Liver (tissue), 8 donors: ENCODE measurements at regions not wholly inside any gene's neighbourhood (a gene's known extent, or its start where the extent isn't known, plus 50 kb on each side); places are given as distances from the start of the nearest gene placed in this dataset.

Experiments used
- DNase-seq: peaks from one replicate; pipeline ENCODE4 v3.0.0-alpha.2; 2017; ENCODE audit warnings: low spot score
- H3K27ac ChIP-seq, 2 donors: one replicate each; pipeline ENCODE4 v1.7.0; 2013; ENCODE audit warnings: inconsistent platforms in 2 of 2, low read length in 2 of 2, control low read depth in 1 of 2, low read depth in 1 of 2, mild to moderate bottlenecking in 1 of 2
- H3K27me3 ChIP-seq, 4 donors: one replicate each; pipeline versions ENCODE4 v1.6.1 to v1.7.0; 2013; ENCODE audit warnings: low read length in 3 of 4, inconsistent platforms in 1 of 4, mild to moderate bottlenecking in 1 of 4, moderate library complexity in 1 of 4; ENCODE audit not compliant: control insufficient read depth in 4 of 4, insufficient read depth in 4 of 4
- H3K36me3 ChIP-seq, 4 donors: one replicate each; pipeline versions ENCODE4 v1.6.1 to v1.7.0; 2013; ENCODE audit warnings: low read length in 3 of 4, mild to moderate bottlenecking in 3 of 4, low read depth in 1 of 4, moderate library complexity in 1 of 4; ENCODE audit not compliant: control insufficient read depth in 4 of 4, insufficient read depth in 3 of 4
- H3K4me1 ChIP-seq, 4 donors: one replicate each; pipeline versions ENCODE4 v1.6.1 to v1.7.0; 2013; ENCODE audit warnings: low read length in 3 of 4, mild to moderate bottlenecking in 3 of 4, moderate library complexity in 1 of 4; ENCODE audit not compliant: control insufficient read depth in 4 of 4, insufficient read depth in 4 of 4
- H3K4me3 ChIP-seq, 3 donors: one replicate each; pipeline versions ENCODE4 v1.6.1 to v1.7.0; 2013; ENCODE audit warnings: low read length in 3 of 3, control low read depth in 1 of 3, low read depth in 1 of 3, mild to moderate bottlenecking in 1 of 3
- H3K9ac ChIP-seq, 2 donors: one replicate each; pipeline ENCODE4 v1.7.0; 2013; ENCODE audit warnings: low read length in 2 of 2, mild to moderate bottlenecking in 2 of 2, moderate library complexity in 2 of 2, control low read depth in 1 of 2, low read depth in 1 of 2
- H3K9me3 ChIP-seq, 4 donors: one replicate each; pipeline versions ENCODE4 v1.6.1 to v1.7.0; 2013; ENCODE audit warnings: low read length in 3 of 4; ENCODE audit not compliant: control insufficient read depth in 4 of 4
- ATF3 ChIP-seq: IDR thresholded peaks from 2 replicates; pipeline ENCODE4 v1.6.1; 2016; ENCODE audit warnings: antibody characterized with exemption
- CTCF ChIP-seq: fragments of 150-350 bp; IDR thresholded peaks from 2 replicates; pipeline ENCODE4 v1.5.1; 2017; ENCODE audit warnings: improper control_type of control experiment, low read depth, low read length; ENCODE audit not compliant: missing input control
- FOXA1 ChIP-seq: IDR thresholded peaks from 2 replicates; pipeline ENCODE4 v1.6.1; 2016; ENCODE audit warnings: antibody characterized with exemption
- FOXA2 ChIP-seq: IDR thresholded peaks from 2 replicates; pipeline ENCODE4 v1.6.1; 2016; ENCODE audit warnings: antibody characterized with exemption
- GABPA ChIP-seq, 2 donors: IDR thresholded peaks in 1 of 2; conservative IDR thresholded peaks in 1 of 2; 2 replicates each; pipeline ENCODE4 v1.6.1; 2016; ENCODE audit warnings: antibody characterized with exemption in 2 of 2, mild to moderate bottlenecking in 1 of 2, moderate library complexity in 1 of 2
- HNF4A ChIP-seq, 2 donors: conservative IDR thresholded peaks; 2 replicates each; pipeline ENCODE4 v1.6.1; 2016; ENCODE audit warnings: antibody characterized with exemption in 2 of 2, mild to moderate bottlenecking in 2 of 2
- HNF4G ChIP-seq: IDR thresholded peaks from 2 replicates; pipeline ENCODE4 v1.6.1; 2016; ENCODE audit warnings: antibody characterized with exemption
- JUND ChIP-seq, 2 donors: IDR thresholded peaks; 2 replicates each; pipeline ENCODE4 v1.6.1; 2016; ENCODE audit warnings: antibody characterized with exemption in 2 of 2
- MAX ChIP-seq: IDR thresholded peaks from 2 replicates; pipeline ENCODE4 v1.6.1; 2016; ENCODE audit warnings: antibody characterized with exemption
- NR2F2 ChIP-seq: IDR thresholded peaks from 2 replicates; pipeline ENCODE4 v1.6.1; 2016; ENCODE audit warnings: antibody characterized with exemption
- RAD21 ChIP-seq, 2 donors: IDR thresholded peaks; 2 replicates each; pipeline ENCODE4 v1.6.1; 2016; ENCODE audit warnings: antibody characterized with exemption in 2 of 2, mild to moderate bottlenecking in 2 of 2
- RXRA ChIP-seq, 2 donors: IDR thresholded peaks; 2 replicates each; pipeline ENCODE4 v1.6.1; 2017 to 2018; ENCODE audit warnings: antibody characterized with exemption in 2 of 2, mild to moderate bottlenecking in 1 of 2
- SP1 ChIP-seq: IDR thresholded peaks from 2 replicates; pipeline ENCODE4 v1.6.1; 2018; ENCODE audit warnings: antibody characterized with exemption, mild to moderate bottlenecking
- TAF1 ChIP-seq: conservative IDR thresholded peaks from 2 replicates; pipeline ENCODE4 v1.6.1; 2016; ENCODE audit warnings: antibody characterized with exemption, mild to moderate bottlenecking
- YY1 ChIP-seq: IDR thresholded peaks from 2 replicates; pipeline ENCODE4 v1.6.1; 2016; ENCODE audit warnings: antibody characterized with exemption, mild to moderate bottlenecking
- ZBTB33 ChIP-seq: IDR thresholded peaks from 2 replicates; pipeline ENCODE4 v1.6.1; 2016; ENCODE audit warnings: antibody characterized with exemption
- WGBS: extraction: QIAGEN DNeasy Blood & Tissue Kit; methylation state at CpG from one replicate; pipeline ENCODE4 v1.1.7; 2013; 5-methylcytosine and 5-hydroxymethylcytosine counted together
- donor health status: healthy.
- donor health status: healthy.
- donor health status: healthy.
- donor health status: healthy.
- donor health status: healthy.

GRCh38 chr11:72525466-72525865 lies 91.1 kb upstream of the CLPB start:
- H3K27ac ChIP-seq = no peak overlapping the region
- H3K9me3 ChIP-seq = no peaks in the 10 kb centered on the region
- WGBS = 87% methylated on average over 3 of the region's 3 CpGs
- H3K36me3 ChIP-seq = no peaks in the 10 kb centered on the region
- no peak overlapping the region for H3K4me3 ChIP-seq
- TF ChIP-seq CTCF = no peak
- no peak for TF ChIP-seq HNF4A (conservative IDR thresholded peaks at IDR 0.05)
- TF ChIP-seq HNF4G = no peak
- no peak for TF ChIP-seq JUND (IDR thresholded peaks at IDR 0.05)
- TF ChIP-seq GABPA (IDR thresholded peaks at IDR 0.05 in 1 of 2, conservative IDR thresholded peaks at IDR 0.05 in 1 of 2) = no peak
- TF ChIP-seq RXRA (IDR thresholded peaks at IDR 0.05) = no peak
- no peak for TF ChIP-seq YY1
- TF ChIP-seq TAF1 = no peak
- TF ChIP-seq ZBTB33 = no peak
- no peak for DNase-seq
- no peaks in the 10 kb centered on the region for H3K27me3 ChIP-seq
- H3K4me1 ChIP-seq = no peaks in the 10 kb centered on the region
- no peak overlapping the region for H3K9ac ChIP-seq

- no peak overlapping the region for H3K27ac ChIP-seq
- DNase-seq = no peak
- H3K4me3 ChIP-seq = no peak overlapping the region
- H3K4me1 ChIP-seq = no peaks in the 10 kb centered on the region
- no peaks in the 10 kb centered on the region for H3K9me3 ChIP-seq
- H3K27me3 ChIP-seq = no peaks in the 10 kb centered on the region
- TF ChIP-seq YY1 = no peak
- no peak for TF ChIP-seq NR2F2
- TF ChIP-seq FOXA1 = no peak
- TF ChIP-seq TAF1 = no peak
- TF ChIP-seq ZBTB33 = no peak
- no peak for TF ChIP-seq ATF3
- no peak for TF ChIP-seq HNF4A (conservative IDR thresholded peaks at IDR 0.05)
- no peak for TF ChIP-seq JUND (IDR thresholded peaks at IDR 0.05)
- no peak for TF ChIP-seq RAD21 (IDR thresholded peaks at IDR 0.05)
- TF ChIP-seq FOXA2 = no peak
- TF ChIP-seq RXRA (IDR thresholded peaks at IDR 0.05) = no peak
- no peak for TF ChIP-seq HNF4G
- no peak for TF ChIP-seq MAX
- TF ChIP-seq SP1 = no peak
- H3K9ac ChIP-seq = no peak overlapping the region
- no peaks in the 10 kb centered on the region for H3K36me3 ChIP-seq
- 94% methylated on average over 2 of the region's 2 CpGs for WGBS
These were observed 90.4 kb upstream of the CLPB start for GRCh38 chr11:72524711-72525110.
